Mucosa of rectum (tissue), 2 donors: ENCODE measurements at regions not wholly inside any gene's neighbourhood (a gene's known extent, or its start where the extent isn't known, plus 50 kb on each side); places are given as distances from the start of the nearest gene placed in this dataset.
"Not testable (repeated sequence)": the region's sequence is repeated elsewhere in the genome, so short reads cannot be mapped to it uniquely, and the experiment has no call there.

ENCODE experiments used
- H3K27ac ChIP-seq, 2 donors: one replicate each; pipeline ENCODE4 v1.7.0; 2013; ENCODE audit warnings: inconsistent platforms in 2 of 2, low read depth in 2 of 2, low read length in 2 of 2
- H3K27me3 ChIP-seq, 2 donors: one replicate each; pipeline ENCODE4 v1.7.0; 2013; ENCODE audit warnings: low read length in 2 of 2; ENCODE audit not compliant: control insufficient read depth in 2 of 2, insufficient read depth in 2 of 2
- H3K36me3 ChIP-seq, 2 donors: one replicate each; pipeline ENCODE4 v1.7.0; 2013; ENCODE audit warnings: low read length in 2 of 2; ENCODE audit not compliant: control insufficient read depth in 2 of 2, insufficient read depth in 2 of 2
- H3K4me1 ChIP-seq, 2 donors: one replicate each; pipeline ENCODE4 v1.7.0; 2013; ENCODE audit warnings: low read length in 2 of 2, mild to moderate bottlenecking in 1 of 2; ENCODE audit not compliant: control insufficient read depth in 2 of 2, insufficient read depth in 2 of 2
- H3K4me3 ChIP-seq, 2 donors: one replicate each; pipeline ENCODE4 v1.7.0; 2013; ENCODE audit warnings: low read length in 2 of 2
- H3K9ac ChIP-seq, 2 donors: one replicate each; pipeline ENCODE4 v1.7.0; 2013; ENCODE audit warnings: low read length in 2 of 2, low read depth in 1 of 2, mild to moderate bottlenecking in 1 of 2
- H3K9me3 ChIP-seq, 2 donors: one replicate each; pipeline ENCODE4 v1.7.0; 2013; ENCODE audit warnings: low read length in 2 of 2; ENCODE audit not compliant: control insufficient read depth in 2 of 2
- donor health status: healthy.
- donor health status: Normal muscosa, but diverticular disease.

DNA sequence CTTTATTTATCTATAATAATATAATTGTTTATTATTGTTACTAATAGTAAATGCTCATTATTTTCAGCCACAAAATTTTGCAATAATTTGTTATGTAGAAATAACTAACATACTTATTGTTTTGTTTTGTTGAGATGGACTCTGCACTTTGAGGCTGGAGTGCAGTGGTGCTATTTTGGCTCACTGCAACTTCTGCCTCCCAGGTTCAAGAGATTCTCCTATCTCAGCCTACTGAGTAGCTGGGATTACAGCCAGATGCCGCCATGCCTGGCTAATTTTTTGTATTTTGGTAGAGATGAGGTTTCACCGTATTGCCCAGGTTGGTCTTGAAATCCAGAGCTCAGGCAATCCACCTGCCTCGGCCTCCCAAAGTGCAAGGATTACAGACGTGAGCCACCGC is 76.6 kb upstream of the RAP1B start:
- no peaks in the 10 kb centered on the region for H3K36me3 ChIP-seq
- no peak overlapping the region for H3K9ac ChIP-seq
- no peaks in the 10 kb centered on the region for H3K9me3 ChIP-seq
- H3K4me1 ChIP-seq, result no peaks in the 10 kb centered on the region
- H3K4me3 ChIP-seq, result no peak overlapping the region
- H3K27me3 ChIP-seq, result no peaks in the 10 kb centered on the region
- no peak overlapping the region for H3K27ac ChIP-seq

GRCh38 chr12:68536885-68537485 is 73.7 kb upstream of the RAP1B start:
- Histone ChIP-seq H3K27ac (no peak overlapping the region), H3K9me3 (no peaks in the 10 kb centered on the region), H3K4me3 (no peak overlapping the region), H3K36me3 (no peaks in the 10 kb centered on the region), H3K9ac (no peak overlapping the region), H3K4me1 (peaks cover 0 to 5% of the 10 kb centered on the region in 2 donors), H3K27me3 (no peaks in the 10 kb centered on the region)

GRCh38 chr12:68537571-68537970 is 73.1 kb upstream of the RAP1B start:
- no peaks in the 10 kb centered on the region for H3K27me3 ChIP-seq
- no peak overlapping the region for H3K9ac ChIP-seq
- no peak overlapping the region for H3K27ac ChIP-seq
- H3K9me3 ChIP-seq, result no peaks in the 10 kb centered on the region
- H3K4me3 ChIP-seq, result no peak overlapping the region
- peaks cover 0 to 5% of the 10 kb centered on the region in 2 donors for H3K4me1 ChIP-seq
- H3K36me3 ChIP-seq, result no peaks in the 10 kb centered on the region

DNA sequence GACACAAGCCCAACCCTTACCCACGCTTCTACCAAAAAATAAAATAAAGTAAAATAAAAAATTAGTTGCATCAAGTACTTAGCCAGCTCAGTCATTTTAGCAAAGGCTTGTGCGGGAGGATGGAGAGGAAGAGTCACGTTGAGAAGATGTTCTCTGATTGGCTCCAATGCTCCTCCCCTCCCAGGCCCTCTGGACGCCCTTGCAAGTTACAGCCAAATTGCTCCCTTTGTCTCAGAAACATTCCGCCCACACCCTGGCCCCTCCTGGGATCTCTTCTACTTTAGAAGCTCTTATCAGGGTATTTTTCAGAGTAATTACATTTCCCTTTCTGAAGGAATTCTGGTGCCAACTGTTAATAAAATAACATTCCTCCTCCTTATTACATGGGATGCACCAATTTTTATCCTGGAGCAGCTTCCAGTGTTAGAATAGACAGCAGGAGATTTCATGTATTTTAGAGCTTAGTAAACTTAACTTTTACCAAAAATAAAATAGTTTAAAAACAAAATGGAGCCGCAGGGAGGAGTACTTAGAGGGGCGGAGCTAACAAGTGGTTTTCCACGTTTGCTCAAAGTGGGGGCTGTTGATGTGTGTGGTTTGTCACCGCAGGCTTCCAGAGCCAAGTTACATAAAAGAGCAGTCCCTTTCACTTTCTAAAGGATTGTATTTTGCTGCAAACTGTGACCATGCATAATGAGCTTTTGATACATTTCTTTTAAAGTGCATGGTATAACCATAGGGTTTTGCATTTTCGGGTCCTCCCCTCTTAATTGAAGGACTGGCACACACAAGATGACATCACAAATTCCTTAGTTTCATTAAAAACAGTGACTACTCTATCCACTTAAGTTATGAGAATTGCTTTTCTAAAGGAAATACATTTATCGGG is 71.7 kb upstream of the RAP1B start:
- Histone ChIP-seq H3K9ac (no peak overlapping the region), H3K9me3 (no peaks in the 10 kb centered on the region), H3K27ac (peak overlapping the region in 1 of 2 donors; percentile 49), H3K36me3 (no peaks in the 10 kb centered on the region), H3K4me3 (peak overlapping the region in 1 of 2 donors; percentile 48), H3K4me1 (peaks cover 0 to 5% of the 10 kb centered on the region in 2 donors), H3K27me3 (no peaks in the 10 kb centered on the region)

GRCh38 chr12:68539615-68539952 is 71.1 kb upstream of the RAP1B start:
- H3K27me3 ChIP-seq, result no peaks in the 10 kb centered on the region
- peak overlapping the region in 1 of 2 donors; percentile 48 for H3K4me3 ChIP-seq
- H3K9ac ChIP-seq, result no peak overlapping the region
- H3K36me3 ChIP-seq, result no peaks in the 10 kb centered on the region
- no peak overlapping the region for H3K27ac ChIP-seq
- H3K9me3 ChIP-seq, result no peaks in the 10 kb centered on the region
- peaks cover 0 to 5% of the 10 kb centered on the region in 2 donors for H3K4me1 ChIP-seq

DNA sequence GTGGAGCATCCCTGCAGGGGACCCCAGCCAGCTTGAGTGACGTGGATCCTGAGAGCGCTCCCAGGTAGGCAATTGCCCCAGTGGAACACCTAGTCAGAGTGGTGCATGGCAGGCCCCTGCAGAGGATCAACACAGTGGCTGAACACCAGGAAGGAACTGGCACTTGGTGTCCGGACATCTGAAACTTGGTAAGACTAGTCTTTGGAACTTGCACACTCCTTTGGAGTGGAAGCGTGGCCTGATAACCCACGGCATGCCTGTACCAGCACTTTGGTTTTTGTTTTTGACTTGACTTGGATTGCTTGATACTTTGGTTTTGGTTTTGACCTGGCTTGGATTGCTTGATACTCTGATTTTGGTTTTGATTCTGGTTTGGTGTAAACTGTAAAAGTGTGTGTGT is 69.9 kb upstream of the RAP1B start:
- H3K27ac ChIP-seq, result not testable (repeated sequence)

GRCh38 chr12:68547318-68547717 is 63.4 kb upstream of the RAP1B start:
- not testable (repeated sequence) for H3K4me3 ChIP-seq, H3K9me3 ChIP-seq, H3K9ac ChIP-seq, H3K36me3 ChIP-seq, H3K27ac ChIP-seq, H3K27me3 ChIP-seq, H3K4me1 ChIP-seq

More for the DNA sequence above, 69.9 kb upstream of the RAP1B start:
- not testable (repeated sequence) for H3K27me3 ChIP-seq, H3K9ac ChIP-seq, H3K9me3 ChIP-seq, H3K4me3 ChIP-seq, H3K36me3 ChIP-seq, H3K4me1 ChIP-seq

GRCh38 chr12:68552605-68553195 is 58.0 kb upstream of the RAP1B start:
- not testable (repeated sequence) for H3K4me1 ChIP-seq, H3K27ac ChIP-seq, H3K36me3 ChIP-seq, H3K9ac ChIP-seq, H3K4me3 ChIP-seq, H3K27me3 ChIP-seq, H3K9me3 ChIP-seq

DNA sequence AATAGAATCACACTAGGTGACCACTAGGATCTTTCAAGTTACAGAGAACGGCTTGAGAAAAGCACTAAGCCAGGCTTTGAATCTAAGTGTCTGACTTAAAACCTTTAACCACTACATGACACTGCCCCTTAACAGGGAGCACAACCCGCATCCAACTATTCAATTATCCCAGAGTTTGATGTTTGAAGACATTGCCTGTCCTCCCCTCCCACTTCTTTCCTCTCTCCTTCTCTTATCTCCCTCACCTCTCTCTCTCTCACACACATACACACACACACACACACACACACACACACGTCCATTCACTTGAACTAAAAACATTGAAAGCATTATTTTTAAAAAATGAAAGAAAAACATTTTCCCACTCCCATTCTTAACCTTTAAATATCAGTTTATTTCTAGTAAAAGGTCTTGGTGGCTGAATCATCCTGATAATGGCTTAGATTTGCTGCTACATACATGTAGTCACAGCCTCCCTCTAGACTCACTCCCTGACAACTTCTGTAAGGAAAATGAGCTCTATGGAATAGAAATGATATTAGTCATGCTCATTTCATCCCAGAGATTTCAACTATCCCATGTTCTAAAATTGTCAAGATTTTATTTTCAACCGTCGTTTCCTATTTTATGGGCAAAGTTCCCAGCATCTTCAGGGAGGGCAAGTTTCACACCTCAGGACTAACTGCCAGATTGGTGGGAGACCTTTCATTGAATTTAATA is 53.5 kb upstream of the RAP1B start:
- Histone ChIP-seq H3K27me3 (no peaks in the 10 kb centered on the region), H3K9me3 (no peaks in the 10 kb centered on the region)

DNA sequence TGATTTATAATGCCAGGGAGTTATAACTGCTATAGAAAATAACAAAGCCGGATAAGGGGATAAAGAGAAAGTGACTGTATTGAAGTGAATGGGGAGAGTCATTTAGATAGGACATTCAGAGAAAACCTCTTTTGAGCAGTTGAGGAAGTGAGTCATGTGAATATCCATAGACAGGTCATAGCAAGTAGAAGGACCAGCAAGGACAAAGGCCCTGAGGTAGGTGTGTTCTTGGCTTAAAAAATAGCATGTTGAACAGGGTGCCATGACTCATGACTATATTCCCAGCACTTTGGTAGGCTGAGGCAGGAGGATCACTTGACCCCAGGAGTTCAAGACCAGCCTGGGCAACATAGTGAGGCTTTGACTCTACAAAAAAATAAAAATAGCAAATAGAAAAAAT is 51.5 kb upstream of the RAP1B start:
- no peaks in the 10 kb centered on the region for H3K4me1 ChIP-seq
- H3K4me3 ChIP-seq, result no peak overlapping the region
- no peaks in the 10 kb centered on the region for H3K27me3 ChIP-seq
- no peaks in the 10 kb centered on the region for H3K36me3 ChIP-seq
- no peaks in the 10 kb centered on the region for H3K9me3 ChIP-seq
- H3K27ac ChIP-seq, result no peak overlapping the region
- H3K9ac ChIP-seq, result no peak overlapping the region

More for the DNA sequence above, 53.5 kb upstream of the RAP1B start:
- Histone ChIP-seq H3K36me3 (no peaks in the 10 kb centered on the region), H3K4me1 (no peaks in the 10 kb centered on the region), H3K4me3 (no peak overlapping the region), H3K27ac (no peak overlapping the region), H3K9ac (no peak overlapping the region)
